ENCODE measurements at regions not wholly inside any gene's neighbourhood (a gene's known extent, or its start where the extent isn't known, plus 50 kb on each side); places are given as distances from the start of the nearest gene placed in this dataset.

- intact Hi-C loops (cut with DNase I, micrococcal nuclease): no loop called here
Measured at GRCh38 chr3:23084367-23084766, 118.8 kb upstream of the UBE2E2 start.

GRCh38 chr3:23085261-23085660 is 117.9 kb upstream of the UBE2E2 start:
- Histone ChIP-seq H3K27me3 (ENCODE audit: control insufficient read depth in 1 of 2, insufficient read depth in 2 of 2, low read length in 2 of 2) (no peaks in the 10 kb centered on the region), H3K9me3 (ENCODE audit: control insufficient read depth in 1 of 2, insufficient read depth in 1 of 2, low read length in 2 of 2) (no peaks in the 10 kb centered on the region), H3K36me3 (ENCODE audit: insufficient read depth, low read length) (no peaks in the 10 kb centered on the region), H3K4me1 (ENCODE audit: insufficient read depth, low read length) (no peaks in the 10 kb centered on the region), H3K27ac (ENCODE audit: low read depth in 1 of 2, low read length in 2 of 2) (no peak overlapping the region), H3K4me3 (ENCODE audit: low read length) (no peak overlapping the region)
- no peak for DNase-seq
- intact Hi-C loops (cut with DNase I, micrococcal nuclease): no loop called here
- no peak for TF ChIP-seq CTCF (IDR thresholded peaks at IDR 0.05)
- H3K27me3 Mint-ChIP-seq: no peaks in the 10 kb centered on the region
- no peaks in the 10 kb centered on the region for H3K9me3 Mint-ChIP-seq
- H3K27ac Mint-ChIP-seq: no peak overlapping the region
- no peak for ATAC-seq (ENCODE audit: poor library complexity)
- no peak overlapping the region for H3K4me3 Mint-ChIP-seq
- peaks cover 3% of the 10 kb centered on the region for H3K4me1 Mint-ChIP-seq (ENCODE audit: low read depth)
- POLR2A ChIA-PET: no interaction called here
- H3K36me3 Mint-ChIP-seq (ENCODE audit: low read depth): no peaks in the 10 kb centered on the region
- CTCF ChIA-PET: no interaction called here

More at GRCh38 chr3:23084367-23084766, 118.8 kb upstream of the UBE2E2 start:
- H3K4me1 ChIP-seq (ENCODE audit: insufficient read depth, low read length): no peaks in the 10 kb centered on the region
- H3K9me3 ChIP-seq (ENCODE audit: control insufficient read depth in 1 of 2, insufficient read depth in 1 of 2, low read length in 2 of 2): no peaks in the 10 kb centered on the region
- H3K27me3 ChIP-seq (ENCODE audit: control insufficient read depth in 1 of 2, insufficient read depth in 2 of 2, low read length in 2 of 2): no peaks in the 10 kb centered on the region
- Mint-ChIP-seq H3K27me3 (no peaks in the 10 kb centered on the region), H3K9me3 (no peaks in the 10 kb centered on the region), H3K27ac (no peak overlapping the region), H3K36me3 (ENCODE audit: low read depth) (no peaks in the 10 kb centered on the region), H3K4me3 (no peak overlapping the region), H3K4me1 (ENCODE audit: low read depth) (peaks cover 12% of the 10 kb centered on the region)
- CTCF ChIA-PET: interaction anchor here (0.6 kb wide), 1 partner anchor 18 kb away, joined by 3 read pairs; no protein-coding TSS in a partner anchor
- no peak for DNase-seq
- no peak overlapping the region for H3K27ac ChIP-seq (ENCODE audit: low read depth in 1 of 2, low read length in 2 of 2)
- no peak for ATAC-seq (ENCODE audit: poor library complexity)
- POLR2A ChIA-PET: no interaction called here
- H3K36me3 ChIP-seq (ENCODE audit: insufficient read depth, low read length): no peaks in the 10 kb centered on the region
- H3K4me3 ChIP-seq (ENCODE audit: low read length): no peak overlapping the region
- no peak for TF ChIP-seq CTCF (IDR thresholded peaks at IDR 0.05)

DNA sequence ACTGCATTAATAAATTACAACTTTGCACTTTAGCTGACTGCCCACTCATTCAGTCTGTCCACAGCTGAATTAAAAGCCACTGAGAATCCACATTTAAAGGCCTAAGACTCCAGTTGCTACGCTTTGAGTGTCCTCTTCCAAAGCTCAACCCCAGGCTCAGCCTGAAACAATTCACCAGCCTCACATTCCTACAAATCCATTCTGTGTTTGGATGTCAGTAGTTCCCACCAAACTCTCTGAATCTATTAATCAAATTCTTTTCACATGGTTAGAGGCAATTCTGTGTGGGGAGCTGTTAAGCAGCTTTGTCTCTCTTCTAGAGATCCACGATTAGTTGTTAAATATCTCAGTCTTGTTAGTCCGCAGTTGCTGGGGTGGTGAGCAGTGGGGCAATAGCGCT is 116.8 kb upstream of the UBE2E2 start:
- intact Hi-C loops (cut with DNase I, micrococcal nuclease): no loop called here
- CTCF ChIA-PET: no interaction called here

More for the DNA sequence above, 116.8 kb upstream of the UBE2E2 start:
- Mint-ChIP-seq H3K36me3 (ENCODE audit: low read depth) (no peaks in the 10 kb centered on the region), H3K4me3 (no peak overlapping the region), H3K4me1 (ENCODE audit: low read depth) (no peaks in the 10 kb centered on the region), H3K9me3 (no peaks in the 10 kb centered on the region), H3K27me3 (no peaks in the 10 kb centered on the region), H3K27ac (no peak overlapping the region)
- Histone ChIP-seq H3K27ac (ENCODE audit: low read depth in 1 of 2, low read length in 2 of 2) (no peak overlapping the region), H3K4me1 (ENCODE audit: insufficient read depth, low read length) (no peaks in the 10 kb centered on the region), H3K4me3 (ENCODE audit: low read length) (no peak overlapping the region), H3K9me3 (ENCODE audit: control insufficient read depth in 1 of 2, insufficient read depth in 1 of 2, low read length in 2 of 2) (no peaks in the 10 kb centered on the region), H3K27me3 (ENCODE audit: control insufficient read depth in 1 of 2, insufficient read depth in 2 of 2, low read length in 2 of 2) (no peaks in the 10 kb centered on the region), H3K36me3 (ENCODE audit: insufficient read depth, low read length) (no peaks in the 10 kb centered on the region)
- TF ChIP-seq CTCF (IDR thresholded peaks at IDR 0.05): no peak
- DNase-seq (no peak), ATAC-seq (ENCODE audit: poor library complexity) (no peak)
- POLR2A ChIA-PET: no interaction called here

All from CD4-positive, alpha-beta T cell (primary cell).